GM10266 (cell line): ENCODE measurements at regions not wholly inside any gene's neighbourhood (a gene's known extent, or its start where the extent isn't known, plus 50 kb on each side); places are given as distances from the start of the nearest gene placed in this dataset.

ENCODE experiments used
- DNase-seq: peaks from one replicate; pipeline ENCODE4 v3.0.0; 2012; ENCODE audit errors: extremely low spot score
- CTCF ChIP-seq: IDR thresholded peaks from 2 replicates; pipeline ENCODE4 v1.5.1; 2012; ENCODE audit warnings: mild to moderate bottlenecking, low read depth; ENCODE audit not compliant: control insufficient read depth, insufficient read depth; ENCODE audit errors: missing control alignments

- peak; percentile 84 for TF ChIP-seq CTCF
- peak; percentile 58 for DNase-seq
These were observed 79.0 kb upstream of the PRNP start for GRCh38 chr20:4607287-4607713.

DNA sequence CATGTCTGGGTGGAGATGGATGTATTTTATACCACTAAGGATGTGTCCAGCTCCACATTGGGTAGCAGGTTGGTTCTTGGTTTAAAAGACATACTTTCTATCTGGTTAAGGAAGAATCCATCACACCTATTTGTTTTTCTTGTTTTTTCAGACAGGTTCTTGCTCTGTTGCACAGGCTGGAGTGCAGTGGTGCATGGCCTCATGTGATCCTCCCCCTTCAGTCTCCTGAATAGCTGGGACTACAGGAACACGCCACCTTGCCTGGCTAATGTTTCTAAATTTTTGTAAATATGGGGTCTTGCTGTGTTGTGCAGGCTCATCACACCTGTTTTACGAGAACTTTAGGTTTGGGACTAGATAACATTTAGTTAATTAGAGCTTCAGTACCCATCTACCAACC lies 80.2 kb upstream of the PRNP start:
- TF ChIP-seq CTCF = no peak
- DNase-seq = no peak

DNA sequence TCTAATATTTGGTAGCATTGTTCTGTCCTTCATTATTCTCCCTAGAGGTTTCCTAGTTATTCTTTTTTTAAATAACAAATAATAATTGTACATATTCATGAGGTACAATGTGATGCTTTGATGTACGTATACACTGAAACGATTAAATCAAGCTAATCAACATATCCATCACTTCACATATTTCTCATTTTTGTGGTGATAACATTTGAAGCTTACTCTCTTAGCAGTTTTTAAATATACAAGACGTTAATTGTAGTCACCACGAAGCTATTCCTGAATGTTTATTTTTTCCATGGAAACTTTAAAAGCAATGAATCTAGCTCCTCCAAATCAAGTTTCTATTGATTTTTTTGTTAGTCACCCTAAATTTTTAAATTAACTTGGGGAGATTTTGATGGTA lies 81.1 kb upstream of the PRNP start:
- TF ChIP-seq CTCF = no peak
- DNase-seq = no peak

DNA sequence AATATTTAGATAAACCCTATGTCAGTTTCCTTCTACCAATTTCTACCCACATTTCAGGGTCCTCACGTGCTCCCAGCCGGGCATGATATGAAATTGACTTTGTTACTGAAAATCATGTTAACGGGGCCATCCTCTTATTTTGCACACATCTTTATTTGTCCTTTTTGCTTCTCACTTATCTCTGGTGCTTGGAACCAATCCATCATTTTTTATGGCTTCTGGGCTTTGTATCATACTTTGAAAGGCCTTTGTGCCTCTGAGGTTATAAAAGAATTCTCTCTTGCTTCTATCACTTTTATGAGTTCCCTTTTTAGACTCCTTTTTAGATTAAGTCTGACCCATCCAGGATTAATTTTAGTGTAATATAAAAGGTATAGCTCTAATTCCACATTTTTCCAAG lies 81.7 kb upstream of the PRNP start:
- DNase-seq = no peak
- TF ChIP-seq CTCF = no peak

- DNase-seq = no peak
- TF ChIP-seq CTCF = no peak
These were observed 82.5 kb upstream of the PRNP start for GRCh38 chr20:4603724-4604123.

DNA sequence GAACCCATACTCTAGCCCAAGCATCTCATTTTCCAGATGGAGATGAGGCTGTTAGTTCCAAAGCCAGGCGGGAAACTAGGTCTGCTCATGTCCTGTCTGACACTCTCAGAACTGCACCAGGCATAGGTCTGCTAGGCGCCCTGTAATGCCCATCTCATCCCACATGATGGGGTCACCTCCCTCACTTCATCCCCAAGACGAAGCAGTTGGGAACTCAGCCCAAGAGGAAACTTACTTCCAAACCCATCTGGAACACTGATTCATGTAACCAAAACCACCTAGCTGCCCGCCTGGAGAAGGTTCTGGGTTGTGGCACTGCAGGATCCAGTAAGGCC lies 84.0 kb upstream of the PRNP start:
- no peak for TF ChIP-seq CTCF
- DNase-seq = no peak

- DNase-seq = no peak
- TF ChIP-seq CTCF = no peak
These were observed 84.5 kb upstream of the PRNP start for GRCh38 chr20:4601630-4602296.
